ENCODE measurements at regions not wholly inside any gene's neighbourhood (a gene's known extent, or its start where the extent isn't known, plus 50 kb on each side); places are given as distances from the start of the nearest gene placed in this dataset.
A peak's percentile ranks its signal among the peaks of the same experiment; 100 is the strongest.

DNA sequence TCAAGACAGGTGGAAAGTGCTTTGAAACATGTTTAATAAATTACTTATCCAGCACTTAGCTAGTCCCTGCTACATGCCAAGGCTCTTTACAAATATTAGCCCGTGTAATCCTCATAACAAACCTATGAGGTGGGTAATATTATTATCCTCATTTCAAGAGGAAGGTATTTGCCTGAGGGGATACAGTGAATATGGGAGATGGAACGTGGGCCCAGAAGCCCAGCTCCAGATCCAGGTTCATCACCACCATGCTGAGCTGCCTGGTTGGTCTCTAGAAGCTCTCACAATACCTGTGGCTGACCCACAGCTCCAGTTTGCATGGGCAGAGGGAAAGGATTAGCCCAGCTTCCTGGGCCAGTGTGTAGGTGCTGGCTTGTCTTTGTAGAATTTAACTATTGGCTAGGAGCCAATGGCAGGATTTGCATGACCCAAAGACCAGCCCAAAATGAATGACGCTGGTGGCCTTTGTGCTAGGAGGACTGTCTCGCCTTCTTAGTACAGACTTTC, 61.6 kb upstream of the ATP8B1 start:
- no peak for DNase-seq
- H3K27me3 Mint-ChIP-seq: peaks cover 6% of the 10 kb centered on the region
- H3K9me3 Mint-ChIP-seq: no peaks in the 10 kb centered on the region
- no peaks in the 10 kb centered on the region for H3K36me3 Mint-ChIP-seq (ENCODE audit: low read depth)
- ChIA-PET POLR2A (no interaction called here), CTCF (interaction anchor here (0.7 to 1.1 kb wide), 2 partner anchors 22 to 271 kb away, joined by 3 read pairs; no protein-coding TSS in a partner anchor)
- intact Hi-C loops (cut with micrococcal nuclease): no loop called here
- TF ChIP-seq, protein P1, sequence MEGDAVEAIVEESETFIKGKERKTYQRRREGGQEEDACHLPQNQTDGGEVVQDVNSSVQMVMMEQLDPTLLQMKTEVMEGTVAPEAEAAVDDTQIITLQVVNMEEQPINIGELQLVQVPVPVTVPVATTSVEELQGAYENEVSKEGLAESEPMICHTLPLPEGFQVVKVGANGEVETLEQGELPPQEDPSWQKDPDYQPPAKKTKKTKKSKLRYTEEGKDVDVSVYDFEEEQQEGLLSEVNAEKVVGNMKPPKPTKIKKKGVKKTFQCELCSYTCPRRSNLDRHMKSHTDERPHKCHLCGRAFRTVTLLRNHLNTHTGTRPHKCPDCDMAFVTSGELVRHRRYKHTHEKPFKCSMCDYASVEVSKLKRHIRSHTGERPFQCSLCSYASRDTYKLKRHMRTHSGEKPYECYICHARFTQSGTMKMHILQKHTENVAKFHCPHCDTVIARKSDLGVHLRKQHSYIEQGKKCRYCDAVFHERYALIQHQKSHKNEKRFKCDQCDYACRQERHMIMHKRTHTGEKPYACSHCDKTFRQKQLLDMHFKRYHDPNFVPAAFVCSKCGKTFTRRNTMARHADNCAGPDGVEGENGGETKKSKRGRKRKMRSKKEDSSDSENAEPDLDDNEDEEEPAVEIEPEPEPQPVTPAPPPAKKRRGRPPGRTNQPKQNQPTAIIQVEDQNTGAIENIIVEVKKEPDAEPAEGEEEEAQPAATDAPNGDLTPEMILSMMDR (IDR thresholded peaks at IDR 0.05): no peak
- H3K27ac Mint-ChIP-seq: no peak overlapping the region
- H3K4me3 Mint-ChIP-seq: no peak overlapping the region
- H3K4me1 Mint-ChIP-seq: no peaks in the 10 kb centered on the region
- ATAC-seq (ENCODE audit: low read depth): no peak

DNA sequence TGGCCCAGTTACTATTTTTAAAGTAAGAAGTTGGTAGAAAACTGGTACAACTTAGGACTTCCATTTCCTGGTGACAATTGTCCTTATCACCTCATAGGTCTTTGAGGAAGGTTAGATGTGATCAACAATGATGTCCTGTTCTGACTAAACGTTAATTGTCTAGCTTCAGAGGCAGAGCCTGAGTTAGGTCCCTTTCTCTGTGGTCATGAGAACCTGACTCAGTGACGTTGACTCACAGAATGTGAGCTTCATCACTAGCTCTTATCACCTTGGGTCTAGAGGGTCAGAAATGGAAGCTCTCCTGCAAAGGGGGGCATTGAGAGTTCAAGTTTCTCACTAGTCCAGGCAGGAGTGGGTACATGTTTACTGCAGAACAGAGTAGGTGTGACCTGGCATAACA, 60.6 kb upstream of the ATP8B1 start:
- POLR2A ChIA-PET: no interaction called here
- ATAC-seq (ENCODE audit: low read depth) (no peak), DNase-seq (no peak)
- no peaks in the 10 kb centered on the region for H3K9me3 Mint-ChIP-seq
- H3K36me3 Mint-ChIP-seq (ENCODE audit: low read depth): no peaks in the 10 kb centered on the region
- intact Hi-C loops (cut with micrococcal nuclease): no loop called here
- H3K27me3 Mint-ChIP-seq: peaks cover 6% of the 10 kb centered on the region
- CTCF ChIA-PET: no interaction called here
- no peak overlapping the region for H3K27ac Mint-ChIP-seq
- no peak overlapping the region for H3K4me3 Mint-ChIP-seq
- TF ChIP-seq, protein P1 (IDR thresholded peaks at IDR 0.05): no peak
- no peaks in the 10 kb centered on the region for H3K4me1 Mint-ChIP-seq

DNA sequence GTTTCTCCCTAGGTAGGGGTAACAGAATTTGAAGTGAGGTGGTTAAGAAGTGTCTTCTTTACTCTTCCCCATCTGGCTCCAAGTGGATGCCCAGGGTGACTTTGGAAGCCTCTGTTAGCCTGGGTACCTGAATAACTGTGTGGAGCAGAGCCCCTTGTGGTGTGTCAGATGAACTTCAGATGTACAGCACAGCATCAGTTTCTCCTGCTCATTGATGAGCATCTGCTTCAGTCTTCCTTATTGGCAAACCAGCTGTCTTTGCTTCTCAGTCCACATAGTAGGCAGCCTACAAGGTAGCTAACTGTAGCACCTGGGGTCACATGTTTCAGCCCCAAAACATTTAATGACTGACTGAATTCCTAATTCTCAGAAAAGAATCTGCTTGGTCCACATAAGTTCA, 56.2 kb upstream of the ATP8B1 start:
- H3K4me3 Mint-ChIP-seq: no peak overlapping the region

DNA sequence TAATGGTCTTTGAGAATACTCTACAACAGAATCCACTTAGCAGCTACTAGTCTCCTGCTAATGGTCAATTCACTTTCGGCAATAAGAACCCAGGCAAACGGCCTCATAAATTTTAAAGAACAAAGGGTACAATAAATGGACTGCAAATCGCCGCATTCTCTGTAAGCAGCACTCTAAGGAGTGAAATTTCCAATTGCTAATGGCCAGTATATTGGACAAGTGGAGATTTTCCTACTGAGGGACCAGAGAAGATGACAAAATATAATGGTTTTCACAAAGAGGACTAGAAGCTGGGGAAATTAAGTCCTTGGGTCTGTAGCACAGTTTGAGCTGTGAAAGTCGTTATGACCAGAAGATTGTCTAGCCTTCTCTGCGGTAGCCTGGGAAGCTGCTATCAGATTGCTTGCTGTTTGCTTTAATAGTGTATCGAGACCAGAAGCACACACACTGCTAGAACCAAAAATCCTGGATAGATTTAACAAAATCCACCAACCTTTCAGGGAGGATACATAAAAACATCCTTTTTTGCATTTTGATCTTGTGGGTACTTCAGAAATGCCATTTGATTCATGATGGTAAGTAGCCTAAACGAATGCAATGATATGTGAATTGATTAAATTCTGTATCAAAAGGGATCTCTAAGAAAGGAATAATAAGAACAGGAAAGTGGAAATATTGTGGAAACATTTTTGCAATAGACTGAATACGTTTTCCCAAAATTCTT, 53.6 kb upstream of the ATP8B1 start:
- no peaks in the 10 kb centered on the region for H3K27me3 Mint-ChIP-seq
- intact Hi-C loops (cut with micrococcal nuclease): no loop called here
- ChIA-PET POLR2A (no interaction called here), CTCF (interaction anchor here (0.7 kb wide), 1 partner anchor 11 kb away, joined by 3 read pairs; no protein-coding TSS in a partner anchor)
- TF ChIP-seq, protein P1 (IDR thresholded peaks at IDR 0.05): no peak
- no peak overlapping the region for H3K4me3 Mint-ChIP-seq
- H3K9me3 Mint-ChIP-seq: no peaks in the 10 kb centered on the region
- no peak for ATAC-seq (ENCODE audit: low read depth)
- DNase-seq: no peak
- no peaks in the 10 kb centered on the region for H3K36me3 Mint-ChIP-seq (ENCODE audit: low read depth)
- H3K27ac Mint-ChIP-seq: no peak overlapping the region
- H3K4me1 Mint-ChIP-seq: no peaks in the 10 kb centered on the region

More for the DNA sequence above, 56.2 kb upstream of the ATP8B1 start:
- no peak for DNase-seq
- Mint-ChIP-seq H3K36me3 (ENCODE audit: low read depth) (no peaks in the 10 kb centered on the region), H3K27ac (no peak overlapping the region), H3K4me1 (no peaks in the 10 kb centered on the region), H3K9me3 (no peaks in the 10 kb centered on the region), H3K27me3 (peaks cover 2% of the 10 kb centered on the region)
- intact Hi-C loops (cut with micrococcal nuclease): loop anchor here (1.0 to 2.0 kb wide), 2 partner anchors 57 to 229 kb away; partner anchors contain the start of gene ATP8B1
- ATAC-seq (ENCODE audit: low read depth): peak; percentile 54
- CTCF ChIA-PET: interaction anchor here (0.8 to 1.5 kb wide), 5 partner anchors 9 to 229 kb away, joined by 3 to 7 read pairs (median 3); no protein-coding TSS in a partner anchor
- POLR2A ChIA-PET: interaction anchor here (1.8 kb wide), 1 partner anchor 229 kb away, joined by 5 read pairs; no protein-coding TSS in a partner anchor
- TF ChIP-seq, protein P1 (IDR thresholded peaks at IDR 0.05): no peak

DNA sequence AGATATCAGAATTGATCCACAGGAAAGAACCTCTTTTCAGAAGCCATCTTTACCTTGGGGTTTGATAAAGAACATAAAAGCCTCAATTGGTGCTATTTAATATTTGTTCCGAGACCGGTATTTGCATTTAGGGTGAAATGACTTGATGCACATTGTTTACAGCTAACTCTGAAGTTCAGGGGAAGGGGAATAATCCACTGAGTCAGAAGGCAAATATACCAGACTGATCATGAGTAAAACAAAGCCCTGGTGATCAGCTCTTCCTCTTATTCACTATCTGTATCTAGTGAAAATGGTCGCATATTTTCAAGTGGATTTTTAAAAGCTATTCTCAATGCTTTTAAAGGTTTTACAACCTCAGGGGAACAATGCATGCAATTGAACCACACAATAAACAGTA, 53.0 kb upstream of the ATP8B1 start:
- DNase-seq (no peak), ATAC-seq (ENCODE audit: low read depth) (no peak)
- H3K27me3 Mint-ChIP-seq: no peaks in the 10 kb centered on the region
- H3K4me3 Mint-ChIP-seq: no peak overlapping the region
- H3K27ac Mint-ChIP-seq: no peak overlapping the region
- CTCF ChIA-PET: interaction anchor here (0.7 kb wide), 1 partner anchor 10 kb away, joined by 3 read pairs; no protein-coding TSS in a partner anchor
- intact Hi-C loops (cut with micrococcal nuclease): no loop called here
- no peaks in the 10 kb centered on the region for H3K36me3 Mint-ChIP-seq (ENCODE audit: low read depth)
- no peaks in the 10 kb centered on the region for H3K9me3 Mint-ChIP-seq
- TF ChIP-seq, protein P1 (IDR thresholded peaks at IDR 0.05): no peak
- POLR2A ChIA-PET: no interaction called here
- no peaks in the 10 kb centered on the region for H3K4me1 Mint-ChIP-seq
